GM12891 (cell line): ENCODE measurements at regions not wholly inside any gene's neighbourhood (a gene's known extent, or its start where the extent isn't known, plus 50 kb on each side); places are given as distances from the start of the nearest gene placed in this dataset.

Source experiments
- PAX5 ChIP-seq: IDR thresholded peaks from 2 replicates; pipeline ENCODE4 v1.6.1; 2011; ENCODE audit warnings: low read length, moderate library complexity, mild to moderate bottlenecking; ENCODE audit not compliant: insufficient read depth, severe bottlenecking
- POLR2A ChIP-seq: IDR thresholded peaks from 2 replicates; pipeline ENCODE4 v1.6.1; 2011; ENCODE audit warnings: low read depth, low read length, control low read depth
- TAF1 ChIP-seq: IDR thresholded peaks from 2 replicates; pipeline ENCODE4 v1.6.1; 2011; ENCODE audit warnings: low read depth, low read length, control low read depth

GRCh38 chr5:18789218-18789998 lies 1155.1 kb downstream of the TAF11L14 start:
- no peak for TF ChIP-seq POLR2A
- TF ChIP-seq PAX5: no peak
- no peak for TF ChIP-seq TAF1
